BE2C (cell line): ENCODE measurements at regions not wholly inside any gene's neighbourhood (a gene's known extent, or its start where the extent isn't known, plus 50 kb on each side); places are given as distances from the start of the nearest gene placed in this dataset.

Experiments used
- DNase-seq: peaks from one replicate; pipeline ENCODE4 v3.0.0-alpha.2; 2020
- H3K27me3 ChIP-seq: fragments of 250-450 bp; sonication (Bioruptor Pico); 2 replicates; pipeline ENCODE4 v1.5.1; 2020; ENCODE audit warnings: mild to moderate bottlenecking
- H3K36me3 ChIP-seq: fragments of 250-450 bp; sonication (Bioruptor Pico); 2 replicates; pipeline ENCODE4 v1.5.1; 2020; ENCODE audit warnings: mild to moderate bottlenecking
- H3K4me1 ChIP-seq: fragments of 250-450 bp; sonication (Bioruptor Pico); 2 replicates; pipeline ENCODE4 v1.5.1; 2020
- H3K4me3 ChIP-seq: 2 replicates; pipeline ENCODE4 v1.5.1; 2011; ENCODE audit warnings: low read depth, low read length
- H3K9me3 ChIP-seq: fragments of 250-450 bp; sonication (Bioruptor Pico); 2 replicates; pipeline ENCODE4 v1.5.1; 2020
- CTCF ChIP-seq: IDR thresholded peaks from 2 replicates; pipeline ENCODE4 v1.5.1; 2012; ENCODE audit warnings: mild to moderate bottlenecking, low read depth, low read length

DNA sequence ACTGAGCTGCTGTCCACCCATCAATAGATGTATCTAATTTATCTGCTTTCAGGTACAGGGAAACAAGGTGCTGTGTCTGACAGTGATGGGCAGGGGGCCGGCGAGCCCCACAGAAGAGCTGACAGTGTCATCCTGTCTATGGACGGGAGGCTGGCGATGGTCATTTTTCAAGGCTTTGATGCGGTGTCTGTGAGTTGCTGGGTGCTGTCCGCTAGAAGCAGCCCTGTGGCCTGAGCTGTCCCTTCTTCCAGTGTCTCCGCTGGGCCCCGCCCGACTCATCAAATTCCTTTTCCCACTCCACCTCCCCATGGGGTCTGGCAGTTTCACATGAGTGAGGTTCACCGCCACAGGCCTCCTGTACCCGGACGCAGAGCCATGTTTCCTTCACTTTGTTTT lies 161.4 kb upstream of the PMEPA1 start:
- H3K4me1 ChIP-seq: no peaks in the 10 kb centered on the region; the same call in 1 of the 2 replicates
- H3K9me3 ChIP-seq: no peaks in the 10 kb centered on the region
- H3K27me3 ChIP-seq: no peaks in the 10 kb centered on the region
- TF ChIP-seq CTCF: no peak
- H3K4me3 ChIP-seq: no peak overlapping the region
- H3K36me3 ChIP-seq: no peaks in the 10 kb centered on the region
- no peak for DNase-seq

GRCh38 chr20:57870597-57871236 lies 160.9 kb upstream of the PMEPA1 start:
- Histone ChIP-seq H3K36me3 (no peaks in the 10 kb centered on the region), H3K9me3 (no peaks in the 10 kb centered on the region), H3K27me3 (no peaks in the 10 kb centered on the region), H3K4me1 (no peaks in the 10 kb centered on the region; the same call in 1 of the 2 replicates), H3K4me3 (no peak overlapping the region)
- DNase-seq: no peak
- no peak for TF ChIP-seq CTCF

DNA sequence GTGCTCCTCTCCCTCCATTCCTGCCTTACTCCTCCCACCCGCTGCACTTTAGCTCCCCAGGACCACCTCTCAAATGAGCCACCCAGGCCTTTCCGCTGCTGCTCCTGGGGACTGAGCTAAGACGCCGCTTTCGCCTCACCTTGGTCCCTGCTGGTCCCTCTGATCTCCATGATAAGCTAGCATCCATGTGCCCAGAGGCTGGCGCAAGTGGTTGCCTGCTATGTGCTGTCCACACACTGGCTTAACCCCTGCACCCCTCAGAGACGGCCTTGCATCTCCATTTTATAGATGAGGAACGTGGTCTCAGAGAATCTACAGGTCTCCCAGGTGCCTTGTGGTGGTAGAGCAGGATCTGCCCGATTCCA lies 160.1 kb upstream of the PMEPA1 start:
- H3K9me3 ChIP-seq: no peaks in the 10 kb centered on the region
- no peaks in the 10 kb centered on the region for H3K27me3 ChIP-seq
- TF ChIP-seq CTCF: no peak
- H3K4me1 ChIP-seq: no peaks in the 10 kb centered on the region; the same call in 1 of the 2 replicates
- no peak overlapping the region for H3K4me3 ChIP-seq
- no peaks in the 10 kb centered on the region for H3K36me3 ChIP-seq
- no peak for DNase-seq

DNA sequence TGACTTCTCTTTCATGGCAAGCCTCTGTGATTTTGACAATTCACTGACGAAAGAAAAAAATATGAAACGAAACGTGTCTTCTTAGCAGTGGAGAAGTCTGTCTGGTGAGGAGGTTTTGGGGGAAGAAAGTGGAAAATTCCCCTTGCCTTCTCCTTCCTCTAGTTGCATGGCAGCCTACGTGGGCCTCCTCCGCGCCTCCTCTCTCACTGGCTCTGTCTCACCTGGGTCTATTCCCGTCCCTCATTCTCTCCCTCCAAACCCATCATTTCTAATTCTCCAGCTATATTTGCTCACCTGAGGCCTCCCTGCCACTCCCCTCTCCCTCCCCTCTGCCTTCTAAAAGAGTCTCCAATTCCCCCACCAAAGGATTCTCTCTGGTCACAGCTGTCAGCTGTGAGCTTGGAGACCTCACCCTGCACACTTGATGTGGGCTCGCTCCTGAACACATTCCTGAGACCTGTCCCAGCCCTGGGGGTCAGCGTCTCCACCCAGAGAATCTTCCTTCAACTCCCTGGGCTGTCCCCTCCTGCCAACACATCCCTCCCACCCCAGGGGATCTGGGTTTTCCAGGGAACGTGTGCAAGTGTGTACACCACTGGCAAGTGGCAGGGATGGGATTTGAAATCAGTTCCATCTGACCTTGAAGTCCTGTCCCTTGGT lies 159.6 kb upstream of the PMEPA1 start:
- Histone ChIP-seq H3K36me3 (no peaks in the 10 kb centered on the region), H3K4me3 (no peak overlapping the region), H3K4me1 (no peaks in the 10 kb centered on the region; the same call in 1 of the 2 replicates), H3K27me3 (no peaks in the 10 kb centered on the region), H3K9me3 (no peaks in the 10 kb centered on the region)
- DNase-seq: no peak
- no peak for TF ChIP-seq CTCF

DNA sequence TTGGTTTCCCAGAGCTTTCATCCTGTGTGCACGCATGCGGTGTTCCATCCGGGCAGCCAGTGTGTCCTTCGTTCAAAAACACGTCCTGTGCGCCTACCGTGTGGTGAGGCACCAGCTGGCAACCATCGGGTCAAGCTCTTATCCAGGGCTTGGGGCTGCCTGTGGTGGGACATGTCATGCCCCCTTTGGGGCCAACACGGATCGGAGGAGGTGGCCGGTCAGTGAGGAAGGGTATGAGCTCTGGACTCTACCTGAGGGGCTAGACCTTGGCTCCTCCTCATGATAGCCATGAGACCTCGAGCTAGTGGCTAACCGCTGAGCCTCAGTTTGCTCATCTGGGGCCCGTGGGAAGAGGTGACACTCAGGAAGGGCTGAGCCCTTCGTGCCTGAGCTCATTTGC lies 158.5 kb upstream of the PMEPA1 start:
- H3K9me3 ChIP-seq: no peaks in the 10 kb centered on the region
- TF ChIP-seq CTCF: no peak
- H3K4me1 ChIP-seq: no peaks in the 10 kb centered on the region; the same call in 1 of the 2 replicates
- no peaks in the 10 kb centered on the region for H3K36me3 ChIP-seq
- H3K27me3 ChIP-seq: no peaks in the 10 kb centered on the region
- no peak for DNase-seq
- no peak overlapping the region for H3K4me3 ChIP-seq

DNA sequence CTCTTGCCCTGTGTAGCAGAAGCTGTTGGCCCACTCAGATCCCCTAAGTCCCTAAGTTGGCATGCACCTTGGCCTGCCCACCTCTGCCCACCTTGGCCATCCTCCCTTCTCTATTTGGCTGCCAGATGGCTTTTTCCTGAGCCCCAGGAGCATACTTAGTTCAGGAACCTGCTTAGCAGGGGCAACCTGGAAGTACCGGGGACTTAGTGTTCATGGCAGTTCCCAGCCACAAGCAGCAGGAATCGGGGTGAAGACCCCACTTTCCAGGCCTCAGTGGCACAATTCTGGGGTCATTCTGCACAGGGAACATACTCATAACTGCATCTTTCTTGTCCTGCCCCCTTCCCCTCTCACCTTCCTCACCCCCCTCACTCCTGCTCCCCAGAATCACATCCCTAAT lies 158.0 kb upstream of the PMEPA1 start:
- no peak for TF ChIP-seq CTCF
- DNase-seq: no peak
- no peaks in the 10 kb centered on the region; the same call in 1 of the 2 replicates for H3K4me1 ChIP-seq
- no peaks in the 10 kb centered on the region for H3K9me3 ChIP-seq
- H3K36me3 ChIP-seq: no peaks in the 10 kb centered on the region
- no peak overlapping the region for H3K4me3 ChIP-seq
- H3K27me3 ChIP-seq: no peaks in the 10 kb centered on the region
